ENCODE measurements at regions not wholly inside any gene's neighbourhood (a gene's known extent, or its start where the extent isn't known, plus 50 kb on each side); places are given as distances from the start of the nearest gene placed in this dataset.

- Mint-ChIP-seq H3K4me3 (no peak overlapping the region), H3K9me3 (no peaks in the 10 kb centered on the region), H3K27me3 (no peaks in the 10 kb centered on the region), H3K27ac (peak overlapping the region; percentile 2), H3K36me3 (ENCODE audit: low read depth) (no peaks in the 10 kb centered on the region), H3K4me1 (ENCODE audit: low read depth) (peaks cover 51% of the 10 kb centered on the region)
- intact Hi-C loops (cut with micrococcal nuclease): loop anchor here (5.0 kb wide), 1 partner anchor 48 kb away; no protein-coding TSS in a partner anchor
Measured at GRCh38 chr11:86129740-86130540, 61.1 kb upstream of the PICALM start.

DNA sequence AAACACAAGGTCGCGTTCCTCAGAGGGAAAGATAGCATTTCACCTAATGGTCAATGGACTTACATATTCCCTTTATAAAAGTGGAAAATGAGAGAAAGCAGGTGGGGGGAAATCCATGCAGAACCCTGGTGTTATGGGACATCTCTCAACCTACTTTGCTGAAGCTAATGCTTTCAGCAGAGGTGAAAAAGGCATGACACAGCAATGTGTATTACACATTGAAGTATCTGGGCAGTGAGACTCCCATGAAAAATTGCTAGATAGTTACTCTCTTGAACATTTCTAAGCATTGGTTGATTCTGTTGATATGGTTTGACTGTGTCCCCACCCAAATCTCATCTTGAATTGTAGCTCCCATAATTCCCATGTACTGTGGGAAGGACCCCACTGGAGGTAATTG, 60.0 kb upstream of the PICALM start:
- intact Hi-C loops (cut with micrococcal nuclease): loop anchor here (5.0 kb wide), 1 partner anchor 47 kb away; no protein-coding TSS in a partner anchor
- Mint-ChIP-seq H3K9me3 (no peaks in the 10 kb centered on the region), H3K27me3 (no peaks in the 10 kb centered on the region), H3K4me1 (ENCODE audit: low read depth) (peaks cover 50% of the 10 kb centered on the region), H3K27ac (peak overlapping the region; percentile 2), H3K36me3 (ENCODE audit: low read depth) (no peaks in the 10 kb centered on the region), H3K4me3 (no peak overlapping the region)

GRCh38 chr11:86126862-86127261, 58.0 kb upstream of the PICALM start:
- Mint-ChIP-seq H3K4me3 (no peak overlapping the region), H3K9me3 (no peaks in the 10 kb centered on the region), H3K36me3 (ENCODE audit: low read depth) (no peaks in the 10 kb centered on the region), H3K4me1 (ENCODE audit: low read depth) (peaks cover 49% of the 10 kb centered on the region), H3K27ac (peak overlapping the region; percentile 28), H3K27me3 (no peaks in the 10 kb centered on the region)
- intact Hi-C loops (cut with micrococcal nuclease): loop anchor here (5.0 kb wide), 1 partner anchor 45 kb away; no protein-coding TSS in a partner anchor

DNA sequence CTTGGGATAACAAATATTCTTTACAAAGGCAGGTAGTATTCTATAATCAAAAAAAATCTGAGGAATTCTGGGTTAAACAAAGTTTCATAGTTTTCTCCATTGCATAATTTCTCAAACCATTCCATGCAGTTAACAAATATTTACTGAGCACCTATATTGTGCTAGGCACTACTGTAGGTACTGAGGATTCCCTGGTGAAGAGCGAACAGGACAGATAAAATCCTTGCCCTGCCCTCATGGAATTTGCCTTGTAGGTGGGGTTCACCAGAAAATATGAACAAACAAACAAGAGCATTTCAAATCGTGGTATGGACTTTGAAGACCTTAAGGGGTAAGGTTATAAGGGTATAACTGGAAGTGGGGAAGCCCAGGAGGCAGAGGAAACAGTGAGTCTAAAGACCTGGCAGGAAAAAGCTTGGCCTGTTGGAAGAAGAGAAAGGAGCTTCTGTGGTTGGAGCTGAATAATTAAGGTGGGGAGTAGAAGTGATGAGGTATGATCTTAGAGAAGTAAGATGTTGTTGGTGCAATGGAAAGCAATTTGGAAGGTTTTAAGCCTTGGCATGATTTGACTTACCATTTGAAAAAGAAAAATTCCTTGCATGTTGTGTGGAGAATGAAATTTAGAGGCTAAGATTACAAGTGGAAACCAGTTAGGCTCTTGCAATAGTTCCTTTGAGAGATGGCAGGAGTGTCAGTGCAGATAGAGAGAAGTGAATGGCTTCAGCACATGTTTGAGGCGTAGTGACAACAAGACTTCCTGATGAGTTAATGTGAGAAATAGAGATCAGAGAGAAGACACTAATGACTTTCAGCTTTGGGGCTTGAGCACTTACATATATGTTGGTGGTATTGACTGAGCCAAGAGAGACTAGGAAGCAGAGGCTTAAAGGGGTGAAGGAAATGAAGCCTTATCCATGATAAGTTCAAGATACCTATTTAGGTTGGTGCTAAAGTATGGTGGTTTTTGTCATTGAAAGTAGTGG, 55.7 kb upstream of the PICALM start:
- Mint-ChIP-seq H3K4me1 (ENCODE audit: low read depth) (peaks cover 38% of the 10 kb centered on the region), H3K27ac (no peak overlapping the region), H3K27me3 (no peaks in the 10 kb centered on the region), H3K36me3 (ENCODE audit: low read depth) (no peaks in the 10 kb centered on the region), H3K4me3 (no peak overlapping the region), H3K9me3 (no peaks in the 10 kb centered on the region)
- intact Hi-C loops (cut with micrococcal nuclease): loop anchor here (5.0 kb wide), 1 partner anchor 42 kb away; no protein-coding TSS in a partner anchor

GRCh38 chr11:86122773-86123172, 53.9 kb upstream of the PICALM start:
- no peaks in the 10 kb centered on the region for H3K9me3 Mint-ChIP-seq
- intact Hi-C loops (cut with micrococcal nuclease): no loop called here
- no peaks in the 10 kb centered on the region for H3K27me3 Mint-ChIP-seq
- H3K4me1 Mint-ChIP-seq (ENCODE audit: low read depth): peaks cover 38% of the 10 kb centered on the region
- no peaks in the 10 kb centered on the region for H3K36me3 Mint-ChIP-seq (ENCODE audit: low read depth)
- no peak overlapping the region for H3K27ac Mint-ChIP-seq
- H3K4me3 Mint-ChIP-seq: no peak overlapping the region

GRCh38 chr11:86120807-86121206, 51.9 kb upstream of the PICALM start:
- Mint-ChIP-seq H3K4me1 (ENCODE audit: low read depth) (peaks cover 48% of the 10 kb centered on the region), H3K36me3 (ENCODE audit: low read depth) (no peaks in the 10 kb centered on the region), H3K4me3 (no peak overlapping the region), H3K27ac (no peak overlapping the region), H3K27me3 (no peaks in the 10 kb centered on the region), H3K9me3 (no peaks in the 10 kb centered on the region)
- intact Hi-C loops (cut with micrococcal nuclease): no loop called here

DNA sequence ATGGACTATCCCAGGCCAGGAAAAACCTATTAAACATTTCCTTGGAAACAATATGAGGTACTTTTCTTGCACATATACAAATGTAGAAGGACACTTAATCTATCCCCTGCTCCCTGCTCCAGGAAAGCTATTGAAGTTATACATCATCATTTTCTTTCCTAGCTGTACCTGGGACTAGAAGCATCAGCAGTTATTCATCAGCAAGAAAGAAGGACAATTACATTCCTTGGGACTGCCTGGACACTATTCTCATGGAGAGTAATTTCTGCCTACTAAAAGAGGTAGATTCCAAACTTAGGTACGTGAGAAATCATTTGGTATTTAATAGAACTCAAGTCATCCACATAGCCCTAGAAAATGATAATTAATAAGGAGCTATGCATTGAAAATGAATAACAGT, 51.0 kb upstream of the PICALM start:
- Mint-ChIP-seq H3K36me3 (ENCODE audit: low read depth) (no peaks in the 10 kb centered on the region), H3K4me1 (ENCODE audit: low read depth) (peaks cover 51% of the 10 kb centered on the region), H3K27me3 (no peaks in the 10 kb centered on the region), H3K27ac (no peak overlapping the region), H3K9me3 (no peaks in the 10 kb centered on the region), H3K4me3 (no peak overlapping the region)
- intact Hi-C loops (cut with micrococcal nuclease): no loop called here

DNA sequence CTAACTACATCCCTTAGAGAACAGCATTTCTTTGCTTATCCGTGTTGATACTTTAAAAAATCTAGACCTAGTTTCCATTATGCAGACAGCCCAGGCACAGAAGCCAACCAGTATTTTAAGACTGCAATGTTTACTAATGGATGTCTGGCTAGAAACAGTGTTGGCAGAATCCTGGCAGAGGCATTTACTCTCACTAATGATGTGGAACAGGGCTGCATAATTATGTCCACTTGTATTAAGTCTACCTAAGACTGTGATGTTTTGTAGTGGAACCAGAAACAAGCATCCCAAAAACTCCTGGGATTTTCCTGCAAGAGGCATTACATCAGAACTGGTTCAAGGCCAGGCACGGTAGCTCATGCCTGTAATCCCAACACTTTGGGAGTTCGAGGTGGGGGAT, 50.2 kb upstream of the PICALM start:
- intact Hi-C loops (cut with micrococcal nuclease): no loop called here

More for the DNA sequence above, 50.2 kb upstream of the PICALM start:
- Mint-ChIP-seq H3K36me3 (ENCODE audit: low read depth) (no peaks in the 10 kb centered on the region), H3K27ac (no peak overlapping the region), H3K4me3 (no peak overlapping the region), H3K4me1 (ENCODE audit: low read depth) (peaks cover 44% of the 10 kb centered on the region), H3K9me3 (no peaks in the 10 kb centered on the region), H3K27me3 (no peaks in the 10 kb centered on the region)

All from dendritic cell treated with granulocyte-macrophage colony-stimulating factor and Interleukin-4, amounts not matched to agents 40 ng/mL and 50 ng/mL, for 4 days (primary cell).